DMS 273 (cell line): ENCODE measurements at regions not wholly inside any gene's neighbourhood (a gene's known extent, or its start where the extent isn't known, plus 50 kb on each side); places are given as distances from the start of the nearest gene placed in this dataset.

Experiments used
- DNase-seq: peaks from one replicate; lab custom pipeline; 2025; ENCODE audit not compliant: unreplicated experiment; lab: John Stamatoyannopoulos, UW

DNA sequence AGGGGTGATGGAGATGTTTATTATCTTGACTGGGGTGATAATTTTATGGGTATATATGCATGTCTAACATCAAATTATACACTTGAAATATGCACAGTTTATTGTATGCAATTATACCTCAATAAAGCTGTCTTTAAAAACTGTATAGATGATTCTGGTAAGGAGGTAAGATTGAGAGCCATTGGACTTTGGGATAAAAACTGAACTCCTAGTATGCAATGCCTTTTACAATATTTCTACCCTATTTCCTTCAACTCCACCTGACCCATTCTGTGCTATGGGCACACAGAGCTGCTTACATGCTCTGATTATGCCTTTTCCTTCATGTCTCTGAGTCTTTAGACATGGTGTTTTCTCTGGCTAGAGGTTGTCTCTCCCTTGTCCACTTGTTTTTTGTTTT, 63.9 kb upstream of the UGP2 start:
- DNase-seq, result no peak

DNA sequence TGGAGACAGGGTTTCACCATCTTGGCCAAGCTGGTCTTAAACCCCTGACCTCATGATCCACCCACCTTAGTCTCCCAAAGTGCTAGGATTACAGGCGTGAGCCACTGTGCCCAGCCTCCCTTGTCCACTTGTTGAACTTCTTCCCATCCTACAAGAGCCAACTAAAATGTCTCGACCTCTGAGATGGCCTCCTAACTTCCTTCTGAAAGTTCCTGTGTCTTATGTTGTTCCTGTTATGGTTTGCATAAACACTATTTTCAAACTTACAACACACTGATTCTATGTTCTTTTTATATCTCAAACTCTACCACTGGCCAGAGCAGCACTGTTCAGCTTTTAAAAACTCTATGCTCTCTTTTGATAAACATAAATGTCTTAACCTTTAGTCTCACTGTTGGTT, 63.3 kb upstream of the UGP2 start:
- DNase-seq, result no peak

DNA sequence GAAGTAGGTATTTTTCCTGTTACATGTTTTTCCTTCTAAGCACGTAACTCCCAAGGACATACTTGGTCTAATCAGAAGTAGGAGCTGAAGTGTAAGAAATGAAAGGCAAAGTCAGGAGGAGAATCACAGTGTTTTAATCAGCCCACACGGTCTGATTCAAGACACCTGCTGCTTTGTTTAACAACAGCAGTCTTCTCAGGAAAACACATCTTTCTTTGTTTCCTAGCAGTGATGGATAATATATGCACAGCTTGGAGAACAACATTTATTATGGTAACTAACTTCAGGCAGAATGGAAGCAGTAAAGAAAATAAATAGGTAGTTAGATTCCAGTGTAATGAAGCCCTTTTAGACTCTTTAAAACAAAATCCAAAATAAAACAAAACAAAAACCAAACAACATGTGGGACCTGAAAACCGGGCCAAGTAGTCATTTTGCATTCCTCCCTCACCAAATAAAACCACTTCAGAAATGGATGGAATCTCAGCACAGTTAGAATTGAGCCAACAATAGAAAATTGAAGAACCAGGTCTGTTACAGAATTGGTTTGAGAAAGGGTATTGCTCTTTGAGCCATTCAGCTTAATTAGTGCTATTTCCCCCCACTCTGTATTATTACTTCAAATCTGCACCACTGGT, 61.1 kb upstream of the UGP2 start:
- DNase-seq, result no peak

DNA sequence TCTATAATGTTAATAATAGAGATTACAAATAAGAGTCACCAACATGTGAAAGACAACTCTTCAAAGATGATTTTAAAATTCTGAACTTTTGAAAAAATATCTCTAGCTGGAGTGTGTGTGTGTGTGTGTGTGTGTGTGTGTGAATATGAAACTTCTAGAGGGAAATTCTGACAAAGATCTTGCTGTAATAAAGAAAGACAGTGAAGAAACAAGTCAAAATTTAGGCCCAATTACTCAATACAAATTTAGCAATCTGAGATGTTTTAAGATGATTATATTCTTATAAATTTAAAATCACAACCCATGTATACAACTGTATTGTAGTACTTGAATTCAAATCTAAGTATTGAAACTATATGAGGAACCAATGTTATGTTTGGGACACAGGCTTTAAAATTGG, 57.2 kb upstream of the UGP2 start:
- DNase-seq, result no peak

DNA sequence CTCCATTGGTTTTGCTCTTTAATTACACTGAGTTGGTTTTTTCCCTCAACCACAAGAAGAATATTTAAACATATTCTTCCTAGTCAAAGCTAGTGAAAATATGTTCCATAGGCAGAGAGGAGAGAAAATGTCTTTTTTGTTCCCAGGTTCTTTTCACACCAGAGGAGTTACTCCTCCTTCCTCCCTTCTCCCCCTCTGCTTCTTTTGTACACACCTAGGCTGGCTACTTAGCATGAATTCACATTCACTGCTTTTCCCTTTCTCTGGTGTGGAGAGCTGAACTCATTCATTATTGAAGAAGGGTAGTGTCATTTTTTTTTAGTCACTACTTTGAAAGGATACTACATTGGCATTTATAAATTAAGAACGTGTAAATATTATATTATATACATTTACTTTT, 56.6 kb upstream of the UGP2 start:
- DNase-seq, result no peak

DNA sequence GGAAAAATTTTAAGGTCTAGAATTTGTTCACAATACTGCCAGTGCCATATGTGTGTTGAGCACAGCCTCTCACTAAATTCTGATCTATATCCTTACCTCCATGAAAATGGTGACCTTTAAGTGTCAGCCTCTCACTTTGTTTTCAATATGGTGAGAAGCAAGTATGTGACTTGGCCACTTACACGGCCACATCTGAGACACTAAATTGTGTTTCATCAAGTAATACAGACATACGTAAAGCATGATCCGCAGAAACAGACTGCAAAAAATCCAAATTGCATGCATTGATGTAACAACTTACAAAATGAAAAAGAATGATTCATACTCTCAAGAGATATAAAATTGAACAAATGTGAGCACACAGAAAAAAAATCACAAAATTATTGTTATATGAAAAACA, 55.2 kb upstream of the UGP2 start:
- no peak for DNase-seq

DNA sequence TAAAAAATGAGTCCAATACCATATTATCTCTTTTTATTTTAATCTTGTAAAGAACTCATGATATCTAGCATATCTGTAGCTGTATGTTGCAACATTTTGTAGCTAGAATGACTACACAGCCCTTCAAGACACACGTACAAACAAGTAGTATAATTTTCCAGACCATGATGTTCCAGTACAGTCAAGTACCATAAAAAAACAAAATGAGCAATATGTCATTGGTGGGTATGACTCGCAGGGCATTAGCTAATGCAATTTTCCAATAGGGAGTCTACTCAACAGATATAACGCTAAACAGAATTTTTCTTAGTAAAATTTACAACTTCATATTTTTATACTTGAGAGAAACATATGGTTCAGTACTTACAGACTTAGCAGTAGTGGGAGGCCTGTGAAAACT, 53.6 kb upstream of the UGP2 start:
- DNase-seq, result no peak

DNA sequence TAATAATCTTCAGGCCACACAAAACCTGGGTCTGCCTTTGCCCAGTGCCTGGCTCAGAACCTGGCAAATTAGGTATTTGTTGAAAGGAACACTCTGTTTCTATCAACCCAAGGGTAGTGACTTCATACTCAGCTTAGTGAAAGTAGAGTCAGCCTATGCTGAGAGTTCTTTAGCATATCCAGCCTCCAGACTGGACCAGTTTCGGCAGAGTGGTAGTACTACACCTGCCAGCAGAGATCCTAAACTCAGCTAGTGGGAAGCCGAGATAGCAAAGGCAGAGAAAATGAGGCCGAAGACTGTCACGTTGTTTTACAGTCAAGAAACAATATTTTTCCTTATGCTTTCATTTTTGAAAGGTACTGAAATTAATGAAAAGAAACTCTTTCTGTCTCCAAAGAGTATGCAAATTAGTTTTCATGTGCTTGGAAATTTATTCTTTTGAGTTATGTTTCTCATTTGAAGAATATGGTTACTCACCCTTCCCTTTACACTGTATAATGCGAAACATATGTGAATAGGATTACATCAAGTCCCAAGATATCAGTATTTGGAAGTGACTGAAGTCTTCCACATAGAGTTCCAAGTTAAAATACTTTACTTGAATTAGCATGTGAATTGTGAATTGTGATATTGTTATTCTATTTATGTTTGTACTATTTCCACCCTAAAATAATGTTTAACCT, 52.2 kb upstream of the UGP2 start:
- DNase-seq, result no peak

DNA sequence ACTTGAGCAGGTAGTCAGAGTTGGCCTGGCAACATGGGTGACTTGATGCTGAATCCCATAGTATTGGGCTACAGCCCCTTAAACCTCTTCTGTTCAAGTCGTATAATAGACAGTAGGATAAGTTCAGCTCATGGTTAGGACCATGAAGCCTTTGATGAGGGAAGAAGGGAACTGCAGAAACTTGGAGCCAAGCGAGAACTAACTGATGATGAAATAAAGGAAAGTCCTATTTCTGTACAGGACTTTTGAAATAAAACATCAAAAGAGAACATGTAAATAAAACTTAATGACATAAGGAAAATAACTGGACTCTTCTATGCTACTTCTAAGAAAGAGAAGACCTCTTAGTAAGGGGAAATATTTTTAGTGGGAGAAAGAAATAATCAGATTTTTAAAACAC, 51.2 kb upstream of the UGP2 start:
- DNase-seq, result no peak

DNA sequence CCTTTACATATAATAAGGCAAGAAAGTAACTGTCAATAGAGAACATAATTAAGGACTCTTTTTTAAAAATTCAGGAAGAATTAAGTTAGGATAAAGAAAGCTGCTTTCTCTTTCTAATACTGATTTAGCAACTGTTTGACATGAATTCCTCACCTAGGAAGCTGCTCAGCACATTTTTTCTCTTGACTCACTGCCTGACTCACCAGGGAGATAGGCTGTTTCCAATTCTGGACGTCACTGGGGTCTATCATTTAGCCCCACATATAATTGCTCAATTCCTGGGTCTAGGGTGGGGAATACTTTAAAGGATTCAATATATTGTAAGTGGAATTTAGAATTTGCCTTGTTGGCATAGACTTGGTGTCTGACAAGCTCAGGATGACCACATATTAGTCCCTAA, 50.8 kb upstream of the UGP2 start:
- DNase-seq, result no peak

DNA sequence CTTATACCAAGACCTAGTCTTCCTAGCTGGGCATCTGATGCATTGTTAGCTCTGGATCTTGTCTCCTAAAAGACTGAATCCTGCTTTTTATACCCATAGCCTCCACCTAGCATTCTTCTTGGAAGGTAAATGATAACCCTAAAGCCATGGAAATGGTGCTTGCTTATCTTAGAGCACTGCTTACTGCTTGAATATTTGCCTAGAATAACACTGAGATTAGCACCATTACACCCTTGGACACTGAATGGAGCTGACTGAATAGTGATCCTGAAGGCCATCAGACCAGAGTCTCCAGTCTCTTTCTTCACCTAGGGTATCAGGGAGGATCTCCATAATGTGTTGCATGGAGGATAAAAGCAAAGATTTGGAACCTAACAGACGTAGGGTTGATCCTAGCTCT, 50.3 kb upstream of the UGP2 start:
- no peak for DNase-seq
